Karpas-422 (cell line): ENCODE measurements at regions not wholly inside any gene's neighbourhood (a gene's known extent, or its start where the extent isn't known, plus 50 kb on each side); places are given as distances from the start of the nearest gene placed in this dataset.

Source experiments
- DNase-seq: peaks from one replicate; pipeline ENCODE4 v3.0.0-alpha.2; 2015
- H2AFZ ChIP-seq: fragments of 200-600 bp; sonication (generic); 2 replicates; pipeline ENCODE4 v1.6.1; 2014; ENCODE audit warnings: antibody characterized with exemption, low read length, mixed read lengths
- H3K27ac ChIP-seq: fragments of 200-600 bp; sonication (generic); 2 replicates; pipeline ENCODE4 v1.5.1; 2014; ENCODE audit warnings: mild to moderate bottlenecking, low read length, moderate library complexity
- H3K27me3 ChIP-seq: fragments of 200-600 bp; sonication (generic); 2 replicates; pipeline ENCODE4 v1.6.1; 2014; ENCODE audit warnings: low read length, mixed read lengths
- H3K36me3 ChIP-seq: fragments of 200-600 bp; sonication (generic); 2 replicates; pipeline ENCODE4 v1.6.1; 2014; ENCODE audit warnings: low read length, mixed read lengths; ENCODE audit not compliant: insufficient read depth
- H3K4me1 ChIP-seq: fragments of 200-600 bp; sonication (generic); 2 replicates; pipeline ENCODE4 v1.6.1; 2014; ENCODE audit warnings: mild to moderate bottlenecking, low read length, mixed read lengths
- H3K4me2 ChIP-seq: fragments of 200-600 bp; sonication (generic); 2 replicates; pipeline ENCODE4 v1.6.1; 2014; ENCODE audit warnings: low read length, low read depth, mild to moderate bottlenecking; ENCODE audit not compliant: poor library complexity, severe bottlenecking
- H3K4me3 ChIP-seq: fragments of 200-600 bp; sonication (generic); 2 replicates; pipeline ENCODE4 v1.5.1; 2014; ENCODE audit warnings: mild to moderate bottlenecking, antibody characterized with exemption, low read length, mixed read lengths
- H3K79me2 ChIP-seq: fragments of 200-600 bp; sonication (generic); 2 replicates; pipeline ENCODE4 v1.6.1; 2014; ENCODE audit warnings: mild to moderate bottlenecking, low read length, mixed read lengths
- H3K9ac ChIP-seq: fragments of 200-600 bp; sonication (generic); 2 replicates; pipeline ENCODE4 v1.6.0; 2014; ENCODE audit warnings: low read length
- H3K9me2 ChIP-seq: fragments of 200-600 bp; sonication (generic), shearing (Covaris generic); replicated peaks from 2 replicates; pipeline ENCODE4 v1.6.0; 2014; ENCODE audit warnings: mild to moderate bottlenecking, low read length, moderate library complexity; ENCODE audit not compliant: insufficient read depth
- H3K9me3 ChIP-seq: fragments of 300-700, 200-600 bp; sonication (generic); 2 replicates; pipeline ENCODE4 v1.6.1; 2014; ENCODE audit warnings: low read length, mixed read lengths
- H4K20me1 ChIP-seq: fragments of 200-600 bp; sonication (generic); 2 replicates; pipeline ENCODE4 v1.6.1; 2014; ENCODE audit warnings: mild to moderate bottlenecking, antibody characterized with exemption, low read length, low read depth; ENCODE audit not compliant: insufficient read depth

GRCh38 chr2:64704161-64704560 is 50.4 kb upstream of the SERTAD2 start:
- Histone ChIP-seq H3K9ac (no peak overlapping the region), H3K9me2 (no peaks in the 10 kb centered on the region), H3K4me2 (no peak overlapping the region), H2AFZ (no peak overlapping the region), H3K27me3 (no peaks in the 10 kb centered on the region), H3K4me3 (no peak overlapping the region), H3K36me3 (peaks cover 5% of the 10 kb centered on the region; the same call in 1 of the 2 replicates), H4K20me1 (no peaks in the 10 kb centered on the region), H3K4me1 (peaks cover 37% of the 10 kb centered on the region), H3K79me2 (peaks cover 89% of the 10 kb centered on the region), H3K27ac (peak overlapping the region; percentile 3; the same call in 1 of the 2 replicates), H3K9me3 (no peaks in the 10 kb centered on the region; the same call in 1 of the 2 replicates)
- DNase-seq = no peak

- peak overlapping the region; percentile 50; the same call in 1 of the 2 replicates for H3K27ac ChIP-seq
- H3K4me3 ChIP-seq = no peak overlapping the region
- H3K79me2 ChIP-seq = peaks cover 84% of the 10 kb centered on the region
- H3K9me3 ChIP-seq = no peaks in the 10 kb centered on the region; the same call in 1 of the 2 replicates
- no peaks in the 10 kb centered on the region for H4K20me1 ChIP-seq
- H3K36me3 ChIP-seq = peaks cover 5% of the 10 kb centered on the region
- peaks cover 29% of the 10 kb centered on the region for H3K4me1 ChIP-seq
- H3K27me3 ChIP-seq = no peaks in the 10 kb centered on the region
- H2AFZ ChIP-seq = 0 out of 2 replicates have a peak overlapping the region, but pooled peaks have one; percentile 19
- H3K9me2 ChIP-seq = no peaks in the 10 kb centered on the region
- DNase-seq = no peak
- peak overlapping the region; percentile 10 for H3K4me2 ChIP-seq
- H3K9ac ChIP-seq = peak overlapping the region; percentile 10; the same call in 1 of the 2 replicates
Observed at GRCh38 chr2:64704996-64705395, 51.3 kb upstream of the SERTAD2 start.

GRCh38 chr2:64707276-64707675 is 53.6 kb upstream of the SERTAD2 start:
- H3K4me2 ChIP-seq = no peak overlapping the region
- H3K9ac ChIP-seq = no peak overlapping the region
- no peak overlapping the region for H3K27ac ChIP-seq
- peaks cover 5% of the 10 kb centered on the region for H3K36me3 ChIP-seq
- no peaks in the 10 kb centered on the region for H4K20me1 ChIP-seq
- peaks cover 91% of the 10 kb centered on the region for H3K79me2 ChIP-seq
- H3K4me1 ChIP-seq = peaks cover 36% of the 10 kb centered on the region
- DNase-seq = no peak
- H2AFZ ChIP-seq = no peak overlapping the region
- H3K9me3 ChIP-seq = no peaks in the 10 kb centered on the region; the same call in 1 of the 2 replicates
- H3K4me3 ChIP-seq = no peak overlapping the region
- no peaks in the 10 kb centered on the region for H3K27me3 ChIP-seq
- H3K9me2 ChIP-seq = no peaks in the 10 kb centered on the region

- Histone ChIP-seq H3K27me3 (no peaks in the 10 kb centered on the region), H4K20me1 (no peaks in the 10 kb centered on the region), H3K27ac (no peak overlapping the region), H3K9me2 (no peaks in the 10 kb centered on the region), H3K4me3 (no peak overlapping the region), H3K9ac (no peak overlapping the region), H3K9me3 (no peaks in the 10 kb centered on the region; the same call in 1 of the 2 replicates), H3K36me3 (peaks cover 5% of the 10 kb centered on the region), H3K79me2 (peaks cover 89% of the 10 kb centered on the region), H3K4me2 (no peak overlapping the region), H3K4me1 (peaks cover 36% of the 10 kb centered on the region), H2AFZ (no peak overlapping the region)
- no peak for DNase-seq
Observed at GRCh38 chr2:64708829-64709228, 55.1 kb upstream of the SERTAD2 start.

GRCh38 chr2:64711252-64711800 is 57.6 kb upstream of the SERTAD2 start:
- H3K27me3 ChIP-seq = no peaks in the 10 kb centered on the region
- no peaks in the 10 kb centered on the region for H3K9me2 ChIP-seq
- no peak overlapping the region for H2AFZ ChIP-seq
- no peak overlapping the region for H3K9ac ChIP-seq
- H3K36me3 ChIP-seq = peaks cover 5% of the 10 kb centered on the region
- no peak overlapping the region for H3K27ac ChIP-seq
- H3K9me3 ChIP-seq = no peaks in the 10 kb centered on the region; the same call in 1 of the 2 replicates
- DNase-seq = no peak
- peaks cover 81% of the 10 kb centered on the region for H3K79me2 ChIP-seq
- H3K4me2 ChIP-seq = no peak overlapping the region
- H4K20me1 ChIP-seq = no peaks in the 10 kb centered on the region
- no peak overlapping the region for H3K4me3 ChIP-seq
- H3K4me1 ChIP-seq = peaks cover 18% of the 10 kb centered on the region

- Histone ChIP-seq H3K27me3 (no peaks in the 10 kb centered on the region), H3K9me3 (no peaks in the 10 kb centered on the region), H3K9ac (no peak overlapping the region), H4K20me1 (no peaks in the 10 kb centered on the region), H3K79me2 (peaks cover 78% of the 10 kb centered on the region), H3K4me3 (no peak overlapping the region), H3K4me2 (no peak overlapping the region), H3K36me3 (no peaks in the 10 kb centered on the region; the same call in 1 of the 2 replicates), H3K9me2 (no peaks in the 10 kb centered on the region), H3K4me1 (peaks cover 33% of the 10 kb centered on the region), H2AFZ (no peak overlapping the region), H3K27ac (no peak overlapping the region)
- no peak for DNase-seq
Observed at GRCh38 chr2:64713686-64714085, 60.0 kb upstream of the SERTAD2 start.

GRCh38 chr2:64716569-64716968 is 62.9 kb upstream of the SERTAD2 start:
- no peaks in the 10 kb centered on the region for H3K9me3 ChIP-seq
- no peak overlapping the region for H2AFZ ChIP-seq
- H3K4me2 ChIP-seq = no peak overlapping the region
- no peak overlapping the region; the same call in 1 of the 2 replicates for H3K27ac ChIP-seq
- no peaks in the 10 kb centered on the region for H4K20me1 ChIP-seq
- no peak for DNase-seq
- H3K27me3 ChIP-seq = no peaks in the 10 kb centered on the region
- no peak overlapping the region for H3K4me3 ChIP-seq
- H3K9ac ChIP-seq = no peak overlapping the region
- no peaks in the 10 kb centered on the region for H3K9me2 ChIP-seq
- no peaks in the 10 kb centered on the region for H3K36me3 ChIP-seq
- H3K4me1 ChIP-seq = peaks cover 38% of the 10 kb centered on the region
- H3K79me2 ChIP-seq = peaks cover 83% of the 10 kb centered on the region

GRCh38 chr2:64718250-64718885 is 64.7 kb upstream of the SERTAD2 start:
- no peak overlapping the region for H2AFZ ChIP-seq
- no peak for DNase-seq
- no peaks in the 10 kb centered on the region for H3K27me3 ChIP-seq
- H3K79me2 ChIP-seq = peaks cover 85% of the 10 kb centered on the region
- H3K4me3 ChIP-seq = no peak overlapping the region
- no peak overlapping the region for H3K9ac ChIP-seq
- H4K20me1 ChIP-seq = no peaks in the 10 kb centered on the region
- H3K9me2 ChIP-seq = no peaks in the 10 kb centered on the region
- H3K4me1 ChIP-seq = peaks cover 55% of the 10 kb centered on the region
- H3K9me3 ChIP-seq = no peaks in the 10 kb centered on the region
- no peak overlapping the region for H3K4me2 ChIP-seq
- H3K27ac ChIP-seq = peak overlapping the region; percentile 47
- no peaks in the 10 kb centered on the region for H3K36me3 ChIP-seq
